H1 (cell line): ENCODE measurements at regions not wholly inside any gene's neighbourhood (a gene's known extent, or its start where the extent isn't known, plus 50 kb on each side); places are given as distances from the start of the nearest gene placed in this dataset.

ENCODE experiments used
- ASH2L ChIP-seq: fragments of 200-600, 300-600 bp; sonication (generic); IDR thresholded peaks from one replicate; pipeline ENCODE4 v1.7.1; 2017; ENCODE audit warnings: low read length
- CTCF ChIP-seq, 3 experiments: IDR thresholded peaks; 1 replicate in 2 of 3; 2 replicates in 1 of 3; pipeline versions ENCODE4 v1.5.1 to v1.6.1; 2011; ENCODE audit warnings: low read length in 3 of 3, mild to moderate bottlenecking in 3 of 3, inconsistent platforms in 2 of 3, low read depth in 1 of 3, moderate library complexity in 1 of 3; ENCODE audit not compliant: insufficient read depth in 1 of 3; ENCODE audit errors: control extremely low read depth in 1 of 3
- SAP30 ChIP-seq: fragments of 300-600 bp; sonication (generic); IDR thresholded peaks from 2 replicates; pipeline ENCODE4 v1.7.1; 2012; ENCODE audit warnings: low read length, moderate library complexity, mild to moderate bottlenecking, inconsistent platforms; ENCODE audit not compliant: insufficient read depth, insufficient replicate concordance

- TF ChIP-seq SAP30 (no peak), ASH2L (no peak), CTCF (IDR thresholded peaks at IDR 0.05; ENCODE audit: control extremely low read depth in 1 of 3, insufficient read depth in 1 of 3, low read depth in 1 of 3, low read length in 3 of 3) (no peak)
These were observed 52.8 kb upstream of the VWDE start (continued) for GRCh38 chr7:12456506-12456905.
